ENCODE measurements at regions not wholly inside any gene's neighbourhood (a gene's known extent, or its start where the extent isn't known, plus 50 kb on each side); places are given as distances from the start of the nearest gene placed in this dataset.

GRCh38 chr4:177508662-177509061 lies 66.4 kb upstream of the AGA start:
- CTCF ChIA-PET: interaction anchor here (0.6 kb wide), 1 partner anchor 704 kb away, joined by 3 read pairs; no protein-coding TSS in a partner anchor
- BruUV-seq (replicated peaks): no TSS peak
- intact Hi-C loops (cut with micrococcal nuclease; ENCODE audit: unreplicated experiment): no loop called here

GRCh38 chr4:177509226-177509745 lies 67.0 kb upstream of the AGA start:
- intact Hi-C loops (cut with micrococcal nuclease; ENCODE audit: unreplicated experiment): no loop called here
- no TSS peak for BruUV-seq (replicated peaks)
- H3K27me3 ChIP-seq (replicated peaks; ENCODE audit: insufficient read depth, low read depth, low read length, poor library complexity): no peaks in the 10 kb centered on the region
- ChIA-PET CTCF (no interaction called here), POLR2A (ENCODE audit: low non-redundant PET) (no interaction called here)
- H3K4me3 ChIP-seq (ENCODE audit: low read depth, low read length, poor library complexity, severe bottlenecking): no peak overlapping the region
- no peaks in the 10 kb centered on the region for H3K9me3 ChIP-seq (ENCODE audit: low read depth, low read length, poor library complexity, severe bottlenecking)
- no peak overlapping the region for H3K27ac ChIP-seq (ENCODE audit: low read depth, low read length, poor library complexity, severe bottlenecking)
- H3K36me3 ChIP-seq (ENCODE audit: insufficient read depth, low read length, poor library complexity, severe bottlenecking): no peaks in the 10 kb centered on the region
- no peak for DNase-seq (ENCODE audit: low spot score)
- no peak for TF ChIP-seq EZH2 (IDR thresholded peaks at IDR 0.05; ENCODE audit: borderline replicate concordance, low read depth, low read length, poor library complexity, severe bottlenecking)
- TF ChIP-seq CTCF (conservative IDR thresholded peaks at IDR 0.05; ENCODE audit: low read depth, low read length): no peak
- no peaks in the 10 kb centered on the region for H3K4me1 ChIP-seq (ENCODE audit: insufficient read depth, low read length, poor library complexity, severe bottlenecking)

More at GRCh38 chr4:177508662-177509061, 66.4 kb upstream of the AGA start:
- no peak for DNase-seq (ENCODE audit: low spot score)
- Histone ChIP-seq H3K27ac (ENCODE audit: low read depth, low read length, poor library complexity, severe bottlenecking) (no peak overlapping the region), H3K36me3 (ENCODE audit: insufficient read depth, low read length, poor library complexity, severe bottlenecking) (no peaks in the 10 kb centered on the region), H3K27me3 (replicated peaks; ENCODE audit: insufficient read depth, low read depth, low read length, poor library complexity) (no peaks in the 10 kb centered on the region), H3K4me1 (ENCODE audit: insufficient read depth, low read length, poor library complexity, severe bottlenecking) (no peaks in the 10 kb centered on the region), H3K9me3 (ENCODE audit: low read depth, low read length, poor library complexity, severe bottlenecking) (no peaks in the 10 kb centered on the region), H3K4me3 (ENCODE audit: low read depth, low read length, poor library complexity, severe bottlenecking) (no peak overlapping the region)
- TF ChIP-seq EZH2 (IDR thresholded peaks at IDR 0.05; ENCODE audit: borderline replicate concordance, low read depth, low read length, poor library complexity, severe bottlenecking) (no peak), CTCF (conservative IDR thresholded peaks at IDR 0.05; ENCODE audit: low read depth, low read length) (no peak)
- POLR2A ChIA-PET (ENCODE audit: low non-redundant PET): no interaction called here

- BruUV-seq (replicated peaks): no TSS peak
- Histone ChIP-seq H3K27me3 (replicated peaks; ENCODE audit: insufficient read depth, low read depth, low read length, poor library complexity) (no peaks in the 10 kb centered on the region), H3K4me1 (ENCODE audit: insufficient read depth, low read length, poor library complexity, severe bottlenecking) (no peaks in the 10 kb centered on the region), H3K4me3 (ENCODE audit: low read depth, low read length, poor library complexity, severe bottlenecking) (no peak overlapping the region), H3K36me3 (ENCODE audit: insufficient read depth, low read length, poor library complexity, severe bottlenecking) (no peaks in the 10 kb centered on the region), H3K9me3 (ENCODE audit: low read depth, low read length, poor library complexity, severe bottlenecking) (no peaks in the 10 kb centered on the region), H3K27ac (ENCODE audit: low read depth, low read length, poor library complexity, severe bottlenecking) (no peak overlapping the region)
- intact Hi-C loops (cut with micrococcal nuclease; ENCODE audit: unreplicated experiment): no loop called here
- DNase-seq (ENCODE audit: low spot score): no peak
- ChIA-PET POLR2A (ENCODE audit: low non-redundant PET) (no interaction called here), CTCF (no interaction called here)
- TF ChIP-seq CTCF (conservative IDR thresholded peaks at IDR 0.05; ENCODE audit: low read depth, low read length) (no peak), EZH2 (IDR thresholded peaks at IDR 0.05; ENCODE audit: borderline replicate concordance, low read depth, low read length, poor library complexity, severe bottlenecking) (no peak)
Observed at GRCh38 chr4:177511611-177512010, 69.4 kb upstream of the AGA start.
